HG02642 (cell line): ENCODE measurements at regions not wholly inside any gene's neighbourhood (a gene's known extent, or its start where the extent isn't known, plus 50 kb on each side); places are given as distances from the start of the nearest gene placed in this dataset.
A peak's percentile ranks its signal among the peaks of the same experiment; 100 is the strongest.
"Not testable (repeated sequence)": the region's sequence is repeated elsewhere in the genome, so short reads cannot be mapped to it uniquely, and the experiment has no call there.

Experiments
- ATAC-seq: cut with Tn5 transposase; IDR thresholded peaks from one replicate; pipeline ENCODE4 v1.9.1; 2021; ENCODE audit warnings: mild to moderate bottlenecking; ENCODE audit not compliant: unreplicated experiment, poor library complexity

GRCh38 chr5:144040615-144041305 is 129.7 kb downstream of the YIPF5 start:
- ATAC-seq: no peak

- no peak for ATAC-seq
Measured at GRCh38 chr5:144042156-144042555, 128.3 kb downstream of the YIPF5 start.

GRCh38 chr5:144048259-144048856 is 122.1 kb downstream of the YIPF5 start:
- no peak for ATAC-seq

- ATAC-seq: not testable (repeated sequence)
Measured at GRCh38 chr5:144055391-144055790, 115.1 kb downstream of the YIPF5 start.

GRCh38 chr5:144060091-144060490 is 110.4 kb downstream of the YIPF5 start:
- ATAC-seq: not testable (repeated sequence)

- ATAC-seq: no peak
Measured at GRCh38 chr5:144060598-144060997, 109.9 kb downstream of the YIPF5 start.

- ATAC-seq: no peak
Measured at GRCh38 chr5:144065786-144066185, 104.7 kb downstream of the YIPF5 start.

- no peak for ATAC-seq
Measured at GRCh38 chr5:144072518-144072927, 97.9 kb downstream of the YIPF5 start.

GRCh38 chr5:144076521-144077083 is 93.9 kb downstream of the YIPF5 start:
- no peak for ATAC-seq

GRCh38 chr5:144083185-144083584 is 87.3 kb downstream of the YIPF5 start:
- ATAC-seq: no peak

- no peak for ATAC-seq
Measured at GRCh38 chr5:144084971-144085370, 85.5 kb downstream of the YIPF5 start.

GRCh38 chr5:144085381-144085780 is 85.1 kb downstream of the YIPF5 start:
- ATAC-seq: no peak

- ATAC-seq: no peak
Measured at GRCh38 chr5:144086295-144086694, 84.2 kb downstream of the YIPF5 start.

GRCh38 chr5:144087576-144087975 is 82.9 kb downstream of the YIPF5 start:
- ATAC-seq: no peak

- no peak for ATAC-seq
Measured at GRCh38 chr5:144088206-144089064, 82.0 kb downstream of the YIPF5 start.

- ATAC-seq: peak; percentile 69
Measured at GRCh38 chr5:144089401-144090021, 80.9 kb downstream of the YIPF5 start.

GRCh38 chr5:144092508-144092907 is 78.0 kb downstream of the YIPF5 start:
- no peak for ATAC-seq

- ATAC-seq: no peak
Measured at GRCh38 chr5:144093400-144093799, 77.1 kb downstream of the YIPF5 start.

- no peak for ATAC-seq
Measured at GRCh38 chr5:144093868-144094267, 76.6 kb downstream of the YIPF5 start.

GRCh38 chr5:144100702-144101101 is 69.8 kb downstream of the YIPF5 start:
- ATAC-seq: no peak
